Testis (tissue), 2 donors: ENCODE measurements at regions not wholly inside any gene's neighbourhood (a gene's known extent, or its start where the extent isn't known, plus 50 kb on each side); places are given as distances from the start of the nearest gene placed in this dataset.

Experiments
- CTCF ChIP-seq, 3 experiments: fragments of 450-650 bp in 2 of 3; fragments of 200-600 bp in 1 of 3; sonication (generic) in 1 of 3; IDR thresholded peaks; one replicate each; pipeline ENCODE4 v1.5.1; 2016 to 2019; ENCODE audit warnings: antibody characterized with exemption in 3 of 3, mild to moderate bottlenecking in 2 of 3, moderate library complexity in 1 of 3
- POLR2A ChIP-seq: fragments of 450-650 bp; IDR thresholded peaks from one replicate; pipeline ENCODE4 v1.6.1; 2017; ENCODE audit warnings: antibody characterized with exemption, mild to moderate bottlenecking, moderate library complexity

GRCh38 chr5:166365164-166365563, 1926.3 kb upstream of the WWC1 start:
- no peak for TF ChIP-seq CTCF (IDR thresholded peaks at IDR 0.05)
- TF ChIP-seq POLR2A: no peak
